HG02623 (cell line): ENCODE measurements at regions not wholly inside any gene's neighbourhood (a gene's known extent, or its start where the extent isn't known, plus 50 kb on each side); places are given as distances from the start of the nearest gene placed in this dataset.
"Not testable (repeated sequence)": the region's sequence is repeated elsewhere in the genome, so short reads cannot be mapped to it uniquely, and the experiment has no call there.

Experiments
- ATAC-seq: cut with Tn5 transposase; IDR thresholded peaks from one replicate; pipeline ENCODE4 v1.9.1; 2021; ENCODE audit warnings: moderate library complexity; ENCODE audit not compliant: unreplicated experiment

DNA sequence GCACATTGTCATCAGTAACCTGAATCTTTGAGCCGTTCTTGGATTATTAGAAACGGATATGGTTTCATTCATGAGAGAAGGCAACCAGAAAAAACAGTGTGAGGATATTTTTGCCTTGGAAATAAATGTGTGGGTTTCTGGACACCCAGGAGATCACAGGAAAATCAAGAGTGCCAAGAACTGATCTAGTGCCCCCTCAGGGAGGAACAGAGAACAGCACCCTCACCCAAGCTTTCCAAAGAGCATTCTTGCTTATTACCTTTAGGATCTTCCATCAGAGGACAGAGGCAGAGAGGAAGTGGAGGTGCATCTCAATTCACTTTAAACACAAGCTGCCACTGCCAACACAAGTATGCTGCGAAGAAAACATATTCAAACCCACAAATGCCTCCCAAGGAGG, 851.5 kb upstream of the COBL start:
- ATAC-seq: no peak

DNA sequence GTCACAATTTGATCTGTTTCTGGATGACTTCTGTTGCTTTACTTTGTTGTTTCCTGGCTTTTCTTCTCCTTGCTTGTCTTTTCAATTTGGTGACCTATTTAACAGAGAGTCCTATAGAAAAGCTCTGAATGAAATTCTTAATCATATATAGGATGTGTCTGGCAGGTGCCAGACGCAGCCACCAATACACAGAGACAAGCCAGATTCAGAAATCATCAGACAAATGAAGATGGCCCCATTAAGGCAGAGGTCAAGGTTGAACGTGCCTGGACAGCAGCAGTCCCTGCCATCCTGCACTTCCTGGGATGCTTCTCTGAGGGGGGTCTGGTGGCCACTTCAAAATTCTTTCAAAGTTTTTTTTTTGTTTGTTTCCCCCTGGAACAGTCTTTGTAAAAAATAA, 846.7 kb upstream of the COBL start:
- ATAC-seq: no peak

DNA sequence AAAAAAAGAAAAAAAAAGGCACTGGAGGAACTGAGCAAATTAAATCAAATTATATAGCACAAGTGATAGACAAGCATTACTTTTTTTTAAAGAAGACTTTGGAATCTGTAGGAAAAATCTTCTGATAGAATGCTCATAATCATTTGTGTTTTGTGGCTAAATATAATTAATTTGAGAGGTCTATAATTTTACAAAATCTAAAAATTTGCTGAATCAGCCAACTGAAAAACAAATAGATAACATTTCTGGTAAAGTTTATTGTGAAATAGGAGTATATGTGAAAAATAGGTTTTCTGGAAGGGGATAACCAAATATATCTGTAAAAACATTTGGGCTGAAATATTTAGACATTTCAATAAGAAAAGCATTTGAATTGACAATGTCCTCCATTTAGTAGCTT, 844.9 kb upstream of the COBL start:
- no peak for ATAC-seq

DNA sequence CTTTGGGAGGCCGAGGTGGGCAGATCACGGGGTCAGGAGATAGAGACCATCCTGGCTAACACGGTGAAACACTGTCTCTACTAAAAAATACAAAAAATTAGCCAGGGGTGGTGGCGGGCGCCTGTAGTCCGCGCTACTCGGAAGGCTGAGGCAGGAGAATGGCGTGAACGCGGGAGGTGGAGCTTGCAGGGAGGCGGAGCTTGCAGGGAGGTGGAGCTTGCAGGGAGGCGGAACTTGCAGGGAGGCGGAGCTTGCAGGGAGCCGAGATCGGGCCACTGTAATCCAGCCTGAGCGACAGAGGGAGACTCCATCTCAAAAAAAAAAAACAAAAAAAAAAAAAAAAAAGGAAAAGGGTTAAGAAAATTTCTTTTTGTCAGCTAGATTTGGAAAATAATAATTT, 842.8 kb upstream of the COBL start:
- ATAC-seq: not testable (repeated sequence)

DNA sequence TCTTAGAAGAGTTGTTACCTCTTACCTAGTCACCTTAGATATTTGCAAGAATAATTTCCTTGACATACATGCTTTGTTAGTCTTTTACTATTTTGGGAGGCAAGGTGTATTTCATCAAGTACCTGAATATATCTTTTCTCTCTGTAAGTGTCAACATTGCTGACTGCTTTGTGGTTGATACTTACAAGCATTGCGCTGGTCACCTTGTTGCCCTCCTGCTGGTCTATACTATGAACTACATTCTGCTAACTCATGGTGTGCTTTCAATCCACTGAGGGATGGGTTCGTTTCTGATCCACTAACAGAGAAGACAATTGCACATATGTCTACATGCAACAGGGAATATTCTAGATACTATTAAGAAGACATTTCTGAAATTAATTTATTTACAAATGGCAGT, 837.8 kb upstream of the COBL start:
- no peak for ATAC-seq

DNA sequence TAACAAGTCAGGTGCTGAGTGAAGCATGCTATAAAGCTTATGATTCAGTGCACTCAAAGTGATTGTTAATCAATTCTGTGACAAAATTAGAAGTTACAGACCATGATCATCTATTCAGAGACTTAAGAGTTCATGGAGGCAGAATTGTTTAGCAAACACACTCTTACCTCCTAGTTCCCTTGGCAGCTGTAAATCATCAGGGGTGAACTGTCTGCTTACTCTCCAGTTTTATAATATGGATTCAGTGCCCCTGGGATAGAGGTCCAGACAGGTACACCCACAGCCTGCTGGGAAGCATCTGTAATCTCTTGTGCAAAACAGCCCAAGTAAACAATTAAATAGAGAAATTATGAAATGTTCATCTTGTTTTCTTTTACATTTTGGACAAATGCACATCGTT, 835.0 kb upstream of the COBL start:
- ATAC-seq: no peak

DNA sequence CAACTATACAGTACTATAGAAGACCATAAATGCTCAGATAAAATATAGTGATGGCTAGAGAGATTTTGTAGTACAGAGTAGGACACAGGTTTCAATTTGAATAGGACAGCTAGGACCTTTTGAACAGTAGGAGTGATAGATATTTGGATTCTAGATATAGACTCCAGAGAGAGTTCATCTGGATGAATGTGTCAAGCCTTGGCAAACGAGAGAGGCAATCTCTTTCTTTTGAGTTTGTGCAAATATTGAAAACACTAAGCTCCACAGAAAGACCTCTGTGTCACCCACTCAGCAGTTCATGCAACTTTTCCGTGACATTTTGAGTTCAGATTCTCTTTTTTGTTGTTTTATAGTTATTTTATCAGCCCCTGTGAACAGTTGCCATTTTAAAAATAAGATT, 834.3 kb upstream of the COBL start:
- ATAC-seq: no peak

DNA sequence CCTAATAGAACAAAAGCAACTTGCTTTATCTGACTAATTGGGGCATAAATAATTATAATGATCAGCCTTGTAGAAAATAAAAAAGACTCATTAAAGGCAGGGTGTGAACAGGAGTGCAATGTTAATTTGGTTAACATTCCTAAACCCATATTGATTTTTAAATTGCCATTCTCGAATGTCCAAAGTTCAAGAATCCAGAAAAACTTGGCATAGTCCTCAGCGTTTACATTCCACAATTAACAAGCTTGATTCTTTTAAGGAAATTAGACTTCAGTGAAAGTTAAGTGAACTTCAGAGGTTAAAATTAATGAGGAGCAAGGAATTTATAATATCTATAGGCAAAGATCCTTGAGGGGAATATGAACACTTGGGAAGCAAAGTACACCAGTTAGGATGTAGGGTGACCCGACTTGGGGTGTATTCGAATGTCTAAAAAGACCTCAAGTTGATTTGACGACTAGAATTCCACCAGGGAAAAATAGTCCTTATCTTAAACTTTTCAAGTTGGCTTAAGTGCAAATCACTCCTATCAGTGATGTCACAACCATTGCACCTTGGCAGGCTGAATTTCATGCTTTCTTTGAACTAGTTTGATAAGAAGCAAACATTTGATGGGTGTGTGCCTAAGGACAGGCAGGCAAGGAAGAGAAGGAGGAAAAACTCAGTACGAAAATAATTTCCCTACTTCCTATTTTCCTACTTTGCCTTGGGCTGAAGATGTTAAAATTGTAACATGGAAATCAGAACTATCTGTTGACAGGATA, 830.4 kb upstream of the COBL start:
- no peak for ATAC-seq

DNA sequence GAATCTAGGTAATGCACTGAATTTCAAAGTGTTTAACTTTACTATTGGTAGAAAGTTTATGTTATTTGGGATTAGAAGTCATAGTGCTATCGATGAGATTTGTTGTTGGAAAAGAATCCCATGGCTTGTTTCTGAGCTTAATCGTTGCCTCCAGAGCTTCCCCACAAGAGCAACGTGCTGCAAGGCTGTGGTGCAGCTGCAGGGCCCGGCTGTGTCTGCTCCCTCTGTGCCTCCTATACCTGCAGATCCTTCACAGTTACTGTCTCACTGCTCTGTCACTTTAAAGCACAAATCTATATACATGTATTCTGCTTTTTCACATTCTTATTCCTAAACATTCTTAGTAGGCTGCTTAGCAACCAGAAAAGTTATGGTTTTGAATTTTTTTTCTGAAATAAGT, 826.6 kb upstream of the COBL start:
- no peak for ATAC-seq

DNA sequence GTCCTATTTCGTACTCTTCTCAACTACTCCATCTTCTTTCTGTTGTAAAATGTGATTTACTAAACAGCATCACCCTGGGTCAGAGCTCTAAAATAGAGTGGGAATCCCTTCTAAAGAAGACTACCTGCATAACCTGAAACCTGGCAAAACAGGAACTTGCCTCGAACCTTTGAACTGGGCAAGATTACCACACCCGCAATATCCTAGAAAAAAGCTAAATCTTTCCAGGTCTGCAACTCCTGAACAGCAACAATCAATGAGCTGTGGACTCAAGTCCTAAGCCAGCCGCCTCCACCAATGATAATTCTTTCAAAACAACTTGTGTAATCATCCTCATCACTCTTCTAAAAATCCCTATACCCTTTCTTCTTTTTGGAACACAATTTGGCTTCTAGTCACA, 824.2 kb upstream of the COBL start:
- no peak for ATAC-seq

DNA sequence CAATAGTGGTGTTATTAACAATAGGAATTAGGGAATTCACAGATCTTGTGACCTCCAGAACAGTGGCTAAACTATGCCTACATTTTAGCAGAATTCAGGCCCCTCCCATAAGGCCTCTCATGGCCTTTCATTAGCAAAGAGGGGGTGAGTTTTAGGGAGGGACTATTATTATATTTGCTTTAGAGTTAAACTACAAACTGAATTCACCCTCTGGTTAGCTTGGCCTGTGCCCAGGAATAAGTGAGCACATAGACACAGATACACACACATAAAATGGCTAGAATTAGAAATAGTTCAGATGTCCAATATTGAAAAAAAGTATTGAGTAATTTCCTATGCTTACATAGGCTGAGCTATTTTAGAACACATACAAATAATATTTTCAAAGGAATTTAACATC, 818.8 kb upstream of the COBL start:
- no peak for ATAC-seq

DNA sequence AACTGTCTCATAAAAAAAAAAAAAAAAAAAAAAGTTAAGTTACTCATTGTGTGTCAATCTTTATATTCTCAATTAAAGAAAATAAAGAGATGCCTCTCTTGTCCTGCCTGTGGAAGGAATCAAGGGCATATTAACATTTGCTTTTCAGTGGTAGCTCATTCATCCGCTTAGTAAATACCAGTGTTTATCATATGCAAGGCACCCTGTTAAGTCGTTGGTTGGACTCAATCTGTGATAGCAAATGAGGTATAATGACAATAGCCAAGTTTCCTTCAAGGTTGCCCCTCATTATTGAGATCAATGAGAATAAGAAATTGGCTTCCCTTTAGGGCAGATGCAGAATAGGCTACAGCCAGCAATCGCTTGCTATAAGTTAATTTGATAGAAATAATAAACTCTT, 812.7 kb upstream of the COBL start:
- no peak for ATAC-seq

DNA sequence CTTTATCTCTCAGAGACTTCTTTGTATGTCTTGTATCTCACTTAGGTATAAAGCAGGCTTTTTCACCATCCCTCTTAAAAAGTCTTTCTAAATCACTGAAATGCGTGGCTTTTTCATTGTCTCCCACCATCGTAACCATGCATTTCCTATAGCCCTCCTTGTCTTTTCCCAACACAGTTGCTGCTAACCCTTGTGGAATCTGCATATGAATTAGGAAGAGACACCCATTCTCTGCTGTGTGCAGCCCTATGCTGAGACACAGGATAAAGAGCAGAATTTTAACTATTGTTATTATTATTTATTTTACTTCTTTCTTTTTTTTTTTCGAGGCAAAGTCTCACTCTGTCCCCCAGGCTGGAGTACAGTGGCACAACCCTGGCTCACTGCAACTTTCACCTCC, 804.3 kb upstream of the COBL start:
- ATAC-seq: no peak

DNA sequence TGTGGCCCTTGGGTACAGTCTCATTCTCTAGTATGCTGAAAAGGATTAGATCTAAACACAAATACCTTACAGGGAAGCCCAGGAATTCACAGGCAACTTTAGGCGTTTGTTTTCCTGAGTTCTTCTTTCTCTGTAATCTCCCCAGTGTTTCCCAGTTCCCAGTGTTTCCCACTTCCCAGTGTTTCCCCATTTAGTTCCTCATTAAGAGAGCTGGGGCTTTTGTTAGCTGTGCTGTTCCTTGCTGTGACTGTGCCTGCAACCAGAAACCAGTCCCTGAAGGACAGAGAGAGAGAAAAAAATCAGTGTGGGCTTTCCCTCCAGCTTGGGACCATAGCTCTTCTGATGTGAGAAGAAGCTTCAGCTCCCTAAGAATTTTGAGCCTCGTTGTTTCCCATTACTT, 802.9 kb upstream of the COBL start:
- no peak for ATAC-seq

DNA sequence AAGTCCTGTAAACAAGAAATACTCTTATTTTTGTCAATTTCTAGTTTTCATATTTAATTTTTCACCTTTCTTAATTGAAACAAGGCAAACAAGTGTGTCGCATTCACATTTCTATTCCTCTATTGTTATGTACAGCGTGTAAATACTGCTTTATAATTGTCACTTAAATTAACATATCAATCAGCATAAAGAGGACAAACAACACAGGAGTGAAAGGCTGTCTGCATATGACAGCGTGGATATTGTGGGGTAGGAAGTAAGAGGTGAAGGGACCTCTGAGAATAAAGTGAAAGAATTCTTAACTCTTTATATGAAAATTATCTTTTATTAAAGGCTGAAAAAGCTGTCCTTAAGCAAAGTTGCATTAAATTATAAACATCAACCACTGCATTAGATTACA, 797.9 kb upstream of the COBL start:
- ATAC-seq: no peak

DNA sequence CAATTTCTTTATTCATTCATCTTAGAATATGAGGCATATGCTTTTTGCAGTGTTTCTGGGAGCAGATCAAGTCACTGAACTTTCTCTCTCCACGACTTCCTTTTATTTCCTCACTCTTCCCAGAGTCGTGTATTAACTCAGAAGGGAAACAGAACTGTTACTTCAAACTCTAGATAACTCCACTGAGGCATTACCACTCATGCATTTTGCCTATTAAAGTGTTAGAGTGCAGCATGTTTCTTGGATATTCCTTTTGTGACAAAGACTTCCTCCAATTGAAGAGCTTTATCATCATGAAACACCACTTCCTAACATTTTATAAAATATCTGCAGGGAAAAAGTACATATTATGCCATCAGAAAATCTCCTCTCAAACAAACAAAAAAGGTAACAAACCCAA, 797.4 kb upstream of the COBL start:
- ATAC-seq: no peak

DNA sequence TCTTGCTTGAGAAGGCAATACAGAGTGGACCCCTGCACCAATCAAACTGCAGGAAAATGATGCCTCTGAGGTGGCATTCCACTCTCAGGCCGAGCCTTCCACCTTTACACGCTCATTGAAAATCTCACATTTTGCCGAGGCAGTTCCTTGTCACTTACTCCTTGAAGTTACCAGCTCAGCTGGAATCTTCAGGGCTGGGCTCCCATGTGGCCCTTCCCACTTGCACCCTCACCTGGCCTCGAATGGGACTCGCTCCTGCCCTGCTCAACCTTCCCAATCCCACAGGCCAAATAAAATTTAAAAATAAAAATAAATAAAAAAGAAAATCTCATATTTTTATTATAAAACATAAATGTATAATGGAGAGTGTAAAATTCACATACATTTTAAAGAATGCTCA, 790.7 kb upstream of the COBL start:
- ATAC-seq: no peak

DNA sequence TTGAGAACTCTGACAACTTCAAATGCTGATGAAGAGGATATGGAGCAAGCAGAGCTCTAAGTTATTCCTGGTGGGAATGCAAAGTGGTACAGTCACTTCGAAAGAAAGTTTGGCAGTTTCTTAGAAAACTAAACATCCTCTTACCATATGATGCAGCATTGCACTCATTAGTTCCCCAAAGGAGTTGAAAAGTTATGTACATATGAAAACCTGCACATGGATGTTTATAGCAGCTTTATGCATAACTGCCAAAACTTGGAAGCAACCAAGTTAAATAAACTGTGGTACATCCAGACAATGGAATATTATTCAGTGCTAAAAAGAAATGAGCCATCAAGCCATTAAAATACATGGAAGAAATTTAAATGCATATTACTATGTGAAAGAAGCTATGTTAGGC, 779.3 kb upstream of the COBL start:
- ATAC-seq: no peak

DNA sequence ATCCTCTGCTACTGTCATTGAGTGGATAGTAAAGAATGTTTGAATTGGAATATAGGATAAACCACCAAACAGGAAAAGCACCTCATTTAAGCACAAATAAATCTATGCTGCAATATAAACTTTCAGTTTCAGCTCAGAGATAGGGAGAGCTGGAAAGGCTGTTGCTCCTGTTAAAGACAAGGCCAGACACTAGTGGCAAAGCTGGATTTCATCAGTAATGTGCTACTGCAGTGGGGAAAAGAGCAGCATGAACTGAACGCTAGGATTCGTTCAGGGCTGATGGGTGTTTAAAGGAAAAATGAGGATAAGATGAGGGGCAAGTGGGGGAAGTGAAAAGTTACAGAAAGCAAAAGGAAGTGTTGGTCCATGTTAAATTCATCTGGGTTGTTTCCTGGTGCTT, 775.4 kb upstream of the COBL start:
- ATAC-seq: no peak

DNA sequence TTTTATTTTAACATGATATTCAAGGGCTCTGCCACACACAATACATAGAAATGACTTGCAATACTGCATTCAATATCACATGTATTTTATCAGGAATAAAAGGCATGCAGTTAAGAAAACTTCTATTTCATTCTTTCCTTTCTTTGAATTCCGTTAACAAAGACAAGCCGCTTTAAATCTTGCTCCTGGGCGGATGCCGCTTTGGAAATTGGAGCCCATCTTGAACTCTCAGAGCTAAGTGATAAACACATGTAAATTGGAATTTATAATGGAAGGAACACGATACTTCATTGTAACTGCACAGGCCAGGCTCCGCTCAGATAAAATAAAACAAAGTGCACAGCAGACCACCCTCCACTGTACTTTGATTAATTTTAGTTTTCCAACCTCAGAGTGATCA, 774.5 kb upstream of the COBL start:
- ATAC-seq: no peak

DNA sequence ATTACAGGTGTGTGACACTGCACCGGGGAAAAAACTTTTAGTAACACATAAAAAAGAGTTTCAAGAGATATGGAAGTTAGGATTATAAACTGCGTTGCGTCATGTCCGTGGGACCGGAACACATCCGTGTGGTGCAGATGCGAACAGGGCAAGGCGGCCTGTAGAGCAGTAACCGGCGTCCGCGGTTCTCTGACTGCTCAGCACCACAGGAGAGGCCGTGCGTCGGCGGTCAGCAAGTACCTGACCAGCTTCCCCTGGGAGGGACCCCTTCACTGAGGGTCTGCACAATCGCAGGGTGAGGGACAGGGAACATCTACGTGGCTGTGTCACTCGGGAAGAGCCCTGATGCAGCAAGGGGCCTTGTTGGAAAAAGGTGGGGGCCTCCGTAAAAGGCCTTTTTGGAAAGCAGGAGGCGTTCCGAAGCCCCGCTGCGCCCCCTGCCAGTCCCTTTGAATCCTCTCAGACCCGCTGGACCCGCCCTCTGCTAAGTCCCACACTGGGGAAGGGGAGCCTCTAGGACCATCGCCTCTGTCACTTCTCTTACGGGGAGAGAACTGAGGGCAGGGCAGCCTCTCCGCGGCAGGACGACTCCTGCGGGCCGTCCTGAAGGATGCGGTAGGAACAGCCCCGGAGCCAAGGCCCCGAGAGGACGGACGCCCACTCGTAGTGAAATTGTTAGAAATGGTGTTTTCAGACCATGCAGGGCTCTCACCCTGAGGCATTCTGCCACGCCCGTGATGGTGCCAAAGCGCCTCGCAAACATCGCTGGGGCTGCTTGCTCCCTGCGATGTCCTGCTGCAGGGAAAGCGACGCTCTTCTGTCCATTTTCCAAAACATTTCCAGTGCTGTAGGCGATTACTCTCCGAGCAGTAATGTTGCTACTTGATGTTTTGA, 771.6 kb upstream of the COBL start:
- no peak for ATAC-seq

DNA sequence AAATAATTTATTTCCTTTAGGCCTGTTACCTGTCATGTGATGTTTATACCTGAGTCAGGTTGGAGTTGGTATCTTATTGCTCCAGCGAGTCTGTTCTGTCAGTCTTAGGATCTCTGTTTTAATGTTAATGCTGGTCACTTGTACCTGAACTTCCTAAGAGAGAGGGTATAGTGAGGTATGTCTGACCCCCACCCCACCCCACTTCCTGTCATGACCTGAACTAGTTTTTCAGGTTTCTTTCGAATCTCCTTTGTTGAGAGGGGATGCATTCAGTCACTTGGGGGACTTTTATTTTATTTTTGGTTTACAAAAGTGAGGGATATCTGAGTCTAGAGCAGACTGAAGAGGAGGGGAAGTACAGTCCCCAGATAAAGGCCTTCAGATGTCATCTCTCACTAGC, 769.0 kb upstream of the COBL start:
- ATAC-seq: no peak

DNA sequence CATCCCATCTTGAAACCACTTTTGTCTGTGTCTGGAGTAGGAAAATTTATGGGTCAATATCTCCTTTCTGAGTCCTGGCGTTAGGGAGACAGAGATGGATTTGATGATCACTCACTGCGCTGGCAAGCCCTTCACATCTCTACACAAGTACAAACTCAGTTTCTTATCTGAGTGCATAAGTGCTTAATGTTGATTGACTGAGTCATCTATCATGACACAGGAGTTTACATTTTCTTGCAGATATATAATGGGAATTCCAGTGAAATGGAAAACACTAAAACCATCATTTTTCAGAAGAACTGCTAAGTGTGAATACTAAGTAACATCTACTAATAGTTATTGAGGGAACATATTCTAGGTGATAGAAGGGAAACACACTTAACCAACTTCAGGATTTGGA, 763.9 kb upstream of the COBL start:
- ATAC-seq: no peak
